Caco-2 (cell line): ENCODE measurements at regions not wholly inside any gene's neighbourhood (a gene's known extent, or its start where the extent isn't known, plus 50 kb on each side); places are given as distances from the start of the nearest gene placed in this dataset.

ENCODE experiments used
- BruUV-seq: library from RNA; stranded (reverse); fragments of 400-500 nt; replicated peaks from 2 replicates; lab custom pipeline; 2021; lab: Mats Ljungman, UMichigan
- CTCF ChIA-PET: fragments of 300-600 bp; sonication (Branson Sonifier 250); formaldehyde crosslinking; loops from one replicate; lab custom pipeline; 2022; ENCODE audit warnings: antibody characterized with exemption; lab: Charles Lee
- POLR2A ChIA-PET: fragments of 300-600 bp; sonication (Branson Sonifier 250); formaldehyde crosslinking; loops from one replicate; lab custom pipeline; 2022; ENCODE audit warnings: antibody characterized with exemption; lab: Charles Lee
- DNase-seq, 2 experiments: peaks; one replicate each; pipeline versions ENCODE4 v3.0.0 to v3.0.0-alpha.2; 2020 to 2022
- H3K27me3 ChIP-seq: replicated peaks from 2 replicates; pipeline ENCODE4 v1.6.0; 2011; ENCODE audit warnings: low read length; ENCODE audit not compliant: control insufficient read depth, insufficient read depth
- H3K36me3 ChIP-seq: 2 replicates; pipeline ENCODE4 v1.5.1; 2011; ENCODE audit warnings: low read length; ENCODE audit not compliant: control insufficient read depth, insufficient read depth
- H3K4me1 ChIP-seq: fragments of 250-450 bp; sonication (Bioruptor Pico); 2 replicates; pipeline ENCODE4 v1.5.1; 2020; ENCODE audit warnings: mild to moderate bottlenecking
- H3K4me3 ChIP-seq: 2 replicates; pipeline ENCODE4 v1.5.1; 2011; ENCODE audit warnings: low read depth, mild to moderate bottlenecking, control low read depth, low read length
- H3K9me3 ChIP-seq: fragments of 250-450 bp; sonication (Bioruptor Pico); 2 replicates; pipeline ENCODE4 v1.5.1; 2020; ENCODE audit warnings: mild to moderate bottlenecking, moderate library complexity
- H3K27ac Mint-ChIP-seq: one replicate; pipeline ENCODE4 v1.8.0; 2022; ENCODE audit warnings: mixed read lengths; ENCODE audit not compliant: unreplicated experiment
- H3K27me3 Mint-ChIP-seq: one replicate; pipeline ENCODE4 v1.8.0; 2022; ENCODE audit warnings: mixed read lengths; ENCODE audit not compliant: insufficient read depth, unreplicated experiment
- H3K36me3 Mint-ChIP-seq: one replicate; pipeline ENCODE4 v1.8.0; 2022; ENCODE audit warnings: mild to moderate bottlenecking, mixed read lengths; ENCODE audit not compliant: insufficient read depth, unreplicated experiment
- H3K4me1 Mint-ChIP-seq: one replicate; pipeline ENCODE4 v1.8.0; 2022; ENCODE audit warnings: low read depth, mixed read lengths; ENCODE audit not compliant: unreplicated experiment
- H3K4me3 Mint-ChIP-seq: one replicate; pipeline ENCODE4 v1.8.0; 2022; ENCODE audit warnings: mild to moderate bottlenecking, moderate library complexity, mixed read lengths; ENCODE audit not compliant: unreplicated experiment
- H3K9me3 Mint-ChIP-seq: one replicate; pipeline ENCODE4 v1.8.0; 2022; ENCODE audit warnings: mixed read lengths; ENCODE audit not compliant: unreplicated experiment
- CTCF ChIP-seq, 2 experiments: fragments of 200-600 bp in 1 of 2; IDR thresholded peaks; 1 replicate in 1 of 2; 2 replicates in 1 of 2; pipeline versions ENCODE4 v1.5.1 to v1.8.0; 2011 to 2022; ENCODE audit warnings: antibody characterized with exemption in 1 of 2, control low read depth in 1 of 2, inconsistent platforms in 1 of 2, low read depth in 1 of 2, low read length in 1 of 2, mild to moderate bottlenecking in 1 of 2, moderate library complexity in 1 of 2; ENCODE audit not compliant: insufficient read depth in 1 of 2, severe bottlenecking in 1 of 2, unreplicated experiment in 1 of 2
- intact Hi-C: fragments of 100-400 bp; cut with micrococcal nuclease; formaldehyde crosslinking; loops from one replicate; pipeline ENCODE4 v1.10.0; 2022; ENCODE audit not compliant: unreplicated experiment

GRCh38 chr5:35561396-35561795, 56.3 kb upstream of the SPEF2 start:
- no TSS peak for BruUV-seq
- Mint-ChIP-seq H3K27me3 (no peaks in the 10 kb centered on the region), H3K4me3 (no peak overlapping the region), H3K9me3 (peaks cover 58% of the 10 kb centered on the region), H3K36me3 (no peaks in the 10 kb centered on the region), H3K27ac (no peak overlapping the region), H3K4me1 (no peaks in the 10 kb centered on the region)
- ChIA-PET CTCF (no interaction called here), POLR2A (no interaction called here)
- no peak overlapping the region for H3K4me3 ChIP-seq
- H3K27me3 ChIP-seq = no peaks in the 10 kb centered on the region
- H3K4me1 ChIP-seq = no peaks in the 10 kb centered on the region
- TF ChIP-seq CTCF (IDR thresholded peaks at IDR 0.05; ENCODE audit: insufficient read depth in 1 of 2, low read depth in 1 of 2, low read length in 1 of 2, severe bottlenecking in 1 of 2, unreplicated experiment in 1 of 2) = no peak
- intact Hi-C loops = no loop called here
- peaks cover 21% of the 10 kb centered on the region for H3K9me3 ChIP-seq
- H3K36me3 ChIP-seq = no peaks in the 10 kb centered on the region
- DNase-seq = no peak

- Mint-ChIP-seq H3K27ac (no peak overlapping the region), H3K9me3 (peaks cover 35% of the 10 kb centered on the region), H3K4me1 (no peaks in the 10 kb centered on the region), H3K4me3 (no peak overlapping the region), H3K36me3 (no peaks in the 10 kb centered on the region), H3K27me3 (no peaks in the 10 kb centered on the region)
- DNase-seq = no peak
- H3K9me3 ChIP-seq = peaks cover 17% of the 10 kb centered on the region
- intact Hi-C loops = no loop called here
- H3K36me3 ChIP-seq = no peaks in the 10 kb centered on the region
- CTCF ChIA-PET = no interaction called here
- POLR2A ChIA-PET = interaction anchor here (0.7 kb wide), 1 partner anchor 628 kb away, joined by 4 read pairs; no protein-coding TSS in a partner anchor
- no TSS peak for BruUV-seq
- no peaks in the 10 kb centered on the region for H3K27me3 ChIP-seq
- no peak overlapping the region for H3K4me3 ChIP-seq
- no peaks in the 10 kb centered on the region for H3K4me1 ChIP-seq
- no peak for TF ChIP-seq CTCF (IDR thresholded peaks at IDR 0.05; ENCODE audit: insufficient read depth in 1 of 2, low read depth in 1 of 2, low read length in 1 of 2, severe bottlenecking in 1 of 2, unreplicated experiment in 1 of 2)
Measured at GRCh38 chr5:35557748-35558147, 59.9 kb upstream of the SPEF2 start.

- H3K27me3 ChIP-seq = no peaks in the 10 kb centered on the region
- H3K4me1 ChIP-seq = no peaks in the 10 kb centered on the region
- Mint-ChIP-seq H3K27me3 (no peaks in the 10 kb centered on the region), H3K36me3 (no peaks in the 10 kb centered on the region), H3K9me3 (peaks cover 35% of the 10 kb centered on the region), H3K27ac (no peak overlapping the region), H3K4me3 (no peak overlapping the region), H3K4me1 (no peaks in the 10 kb centered on the region)
- CTCF ChIA-PET = no interaction called here
- no peak overlapping the region for H3K4me3 ChIP-seq
- H3K36me3 ChIP-seq = no peaks in the 10 kb centered on the region
- peaks cover 17% of the 10 kb centered on the region for H3K9me3 ChIP-seq
- intact Hi-C loops = no loop called here
- no TSS peak for BruUV-seq
- no peak for TF ChIP-seq CTCF (IDR thresholded peaks at IDR 0.05; ENCODE audit: insufficient read depth in 1 of 2, low read depth in 1 of 2, low read length in 1 of 2, severe bottlenecking in 1 of 2, unreplicated experiment in 1 of 2)
- POLR2A ChIA-PET = no interaction called here
- no peak for DNase-seq
Measured at GRCh38 chr5:35557199-35557598, 60.5 kb upstream of the SPEF2 start.
